Loucy (cell line): ENCODE measurements at regions not wholly inside any gene's neighbourhood (a gene's known extent, or its start where the extent isn't known, plus 50 kb on each side); places are given as distances from the start of the nearest gene placed in this dataset.

ENCODE experiments used
- H2AFZ ChIP-seq: fragments of 200-600 bp; sonication (generic); 2 replicates; pipeline ENCODE4 v1.6.0; 2016; ENCODE audit warnings: antibody characterized with exemption, mild to moderate bottlenecking, low read length, moderate library complexity
- H3F3A ChIP-seq: fragments of 200-600 bp; 2 replicates; pipeline ENCODE4 v1.6.0; 2016; ENCODE audit warnings: antibody characterized with exemption, low read depth, mild to moderate bottlenecking
- H3K27me3 ChIP-seq: fragments of 200-600 bp; sonication (generic); 2 replicates; pipeline ENCODE4 v1.6.1; 2014; ENCODE audit warnings: low read length, mild to moderate bottlenecking; ENCODE audit not compliant: insufficient read depth, poor library complexity, severe bottlenecking
- H3K36me3 ChIP-seq: fragments of 200-600 bp; sonication (generic); 2 replicates; pipeline ENCODE4 v1.6.1; 2016; ENCODE audit warnings: low read length; ENCODE audit not compliant: insufficient read depth
- H3K4me1 ChIP-seq: fragments of 200-600 bp; sonication (generic); 2 replicates; pipeline ENCODE4 v1.5.1; 2014; ENCODE audit warnings: low read length, mild to moderate bottlenecking; ENCODE audit not compliant: insufficient read depth, poor library complexity, severe bottlenecking
- H3K4me2 ChIP-seq: fragments of 200-600 bp; sonication (generic); 2 replicates; pipeline ENCODE4 v1.6.0; 2014; ENCODE audit warnings: antibody characterized with exemption, low read length, low read depth, mild to moderate bottlenecking; ENCODE audit not compliant: poor library complexity, severe bottlenecking
- H3K4me3 ChIP-seq: fragments of 200-600 bp; sonication (generic); 2 replicates; pipeline ENCODE4 v1.5.1; 2014; ENCODE audit warnings: low read length, mild to moderate bottlenecking, mixed read lengths; ENCODE audit not compliant: poor library complexity, severe bottlenecking
- H3K79me2 ChIP-seq: fragments of 200-600 bp; sonication (generic); 2 replicates; pipeline ENCODE4 v1.6.1; 2014; ENCODE audit warnings: low read length; ENCODE audit not compliant: insufficient read depth
- H3K9ac ChIP-seq: fragments of 200-600 bp; sonication (generic); 2 replicates; pipeline ENCODE4 v1.6.0; 2014; ENCODE audit warnings: mild to moderate bottlenecking, low read depth, low read length, moderate library complexity; ENCODE audit not compliant: poor library complexity, severe bottlenecking
- H3K9me2 ChIP-seq: fragments of 200-600 bp; sonication (generic); replicated peaks from 2 replicates; pipeline ENCODE4 v1.6.1; 2016; ENCODE audit warnings: low read depth, low read length, mixed read lengths
- H3K9me3 ChIP-seq: fragments of 200-600 bp; sonication (generic); 2 replicates; pipeline ENCODE4 v1.6.1; 2014; ENCODE audit warnings: mild to moderate bottlenecking, antibody characterized with exemption, low read length, low read depth; ENCODE audit not compliant: insufficient read depth
- H4K20me1 ChIP-seq: fragments of 200-600 bp; sonication (generic); 2 replicates; pipeline ENCODE4 v1.6.0; 2014; ENCODE audit warnings: antibody characterized with exemption, low read length, mild to moderate bottlenecking; ENCODE audit not compliant: insufficient read depth, poor library complexity, severe bottlenecking
- CTCF ChIP-seq: fragments of 200-600 bp; sonication (generic); conservative IDR thresholded peaks from 2 replicates; pipeline ENCODE4 v1.5.1; 2014; ENCODE audit warnings: mild to moderate bottlenecking, antibody characterized with exemption, low read length
- EZH2phosphoT487 ChIP-seq: fragments of 200-600 bp; IDR thresholded peaks from 2 replicates; pipeline ENCODE4 v1.6.1; 2018; ENCODE audit warnings: antibody characterized with exemption, mild to moderate bottlenecking, moderate library complexity, borderline replicate concordance

- no peak overlapping the region for H3K4me2 ChIP-seq
- H3K36me3 ChIP-seq = no peaks in the 10 kb centered on the region
- no peaks in the 10 kb centered on the region for H3K4me1 ChIP-seq
- H3K9ac ChIP-seq = no peak overlapping the region
- no peaks in the 10 kb centered on the region for H4K20me1 ChIP-seq
- TF ChIP-seq EZH2phosphoT487 = no peak
- TF ChIP-seq CTCF = no peak
- no peaks in the 10 kb centered on the region for H3K27me3 ChIP-seq
- H3K9me3 ChIP-seq = no peaks in the 10 kb centered on the region; the same call in 1 of the 2 replicates
- no peaks in the 10 kb centered on the region for H3K9me2 ChIP-seq
- H3F3A ChIP-seq = no peaks in the 10 kb centered on the region
- no peak overlapping the region for H3K4me3 ChIP-seq
- H2AFZ ChIP-seq = no peak overlapping the region
- H3K79me2 ChIP-seq = no peaks in the 10 kb centered on the region
These were observed 145.0 kb upstream of the CHST15 start for GRCh38 chr10:124238367-124238766.

DNA sequence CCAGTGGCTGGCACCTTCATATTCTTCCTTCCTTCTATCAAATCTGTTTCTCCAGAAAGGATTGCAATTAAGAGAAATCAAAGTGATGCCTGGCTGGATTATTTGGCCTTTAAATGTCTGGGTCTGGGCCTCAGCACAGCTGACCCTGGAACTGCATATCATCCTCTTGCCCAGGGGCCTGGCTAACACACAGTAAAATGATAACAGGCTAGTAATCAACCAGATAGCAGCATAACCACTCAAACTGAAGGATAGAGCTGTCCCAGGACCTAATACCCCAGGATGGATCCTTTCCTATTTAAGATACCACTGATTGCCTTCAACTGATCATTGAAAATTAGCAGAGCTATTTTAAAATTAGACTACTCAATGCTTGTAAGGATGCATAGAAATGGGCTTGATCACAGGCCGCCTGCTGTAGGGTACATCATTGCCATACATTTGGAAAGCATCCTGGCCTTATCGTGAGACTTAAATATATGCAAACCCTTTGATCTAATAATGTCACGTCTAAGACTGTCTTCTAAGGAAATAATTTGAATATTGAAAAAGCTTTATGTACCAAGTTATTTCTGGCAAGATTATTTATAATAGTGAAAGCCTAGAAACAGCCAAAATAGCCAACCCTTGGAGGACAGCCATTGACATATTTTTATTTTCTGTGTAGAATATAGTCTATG is 144.0 kb upstream of the CHST15 start:
- no peak overlapping the region for H2AFZ ChIP-seq
- H3K79me2 ChIP-seq = no peaks in the 10 kb centered on the region
- no peaks in the 10 kb centered on the region for H3K4me1 ChIP-seq
- no peaks in the 10 kb centered on the region; the same call in 1 of the 2 replicates for H3K9me3 ChIP-seq
- no peaks in the 10 kb centered on the region for H3K27me3 ChIP-seq
- H3K9me2 ChIP-seq = no peaks in the 10 kb centered on the region
- H3K36me3 ChIP-seq = no peaks in the 10 kb centered on the region
- H4K20me1 ChIP-seq = no peaks in the 10 kb centered on the region
- no peak overlapping the region for H3K4me2 ChIP-seq
- H3K9ac ChIP-seq = no peak overlapping the region
- TF ChIP-seq CTCF = no peak
- no peak for TF ChIP-seq EZH2phosphoT487
- H3K4me3 ChIP-seq = no peak overlapping the region
- no peaks in the 10 kb centered on the region for H3F3A ChIP-seq

- Histone ChIP-seq H3K9me2 (no peaks in the 10 kb centered on the region), H3K4me2 (no peak overlapping the region), H2AFZ (no peak overlapping the region), H3K79me2 (no peaks in the 10 kb centered on the region), H3K4me1 (no peaks in the 10 kb centered on the region), H3K9ac (no peak overlapping the region), H3K27me3 (no peaks in the 10 kb centered on the region), H3K4me3 (no peak overlapping the region), H3K36me3 (no peaks in the 10 kb centered on the region), H4K20me1 (no peaks in the 10 kb centered on the region), H3K9me3 (no peaks in the 10 kb centered on the region), H3F3A (no peaks in the 10 kb centered on the region)
- TF ChIP-seq CTCF (no peak), EZH2phosphoT487 (no peak)
These were observed 143.4 kb upstream of the CHST15 start for GRCh38 chr10:124236816-124237215.
